ENCODE measurements at regions not wholly inside any gene's neighbourhood (a gene's known extent, or its start where the extent isn't known, plus 50 kb on each side); places are given as distances from the start of the nearest gene placed in this dataset.

- TF ChIP-seq CTCF (IDR thresholded peaks at IDR 0.05; ENCODE audit: insufficient read depth, low read depth, low read length) (peak; percentile 64), EZH2 (IDR thresholded peaks at IDR 0.05; ENCODE audit: insufficient read depth, low read length) (no peak)
These were observed 466.5 kb downstream of the METTL4 start for GRCh38 chr18:2104620-2105462.

Measured in astrocyte (in vitro differentiated cells and primary cell).